ENCODE measurements at regions not wholly inside any gene's neighbourhood (a gene's known extent, or its start where the extent isn't known, plus 50 kb on each side); places are given as distances from the start of the nearest gene placed in this dataset.

DNA sequence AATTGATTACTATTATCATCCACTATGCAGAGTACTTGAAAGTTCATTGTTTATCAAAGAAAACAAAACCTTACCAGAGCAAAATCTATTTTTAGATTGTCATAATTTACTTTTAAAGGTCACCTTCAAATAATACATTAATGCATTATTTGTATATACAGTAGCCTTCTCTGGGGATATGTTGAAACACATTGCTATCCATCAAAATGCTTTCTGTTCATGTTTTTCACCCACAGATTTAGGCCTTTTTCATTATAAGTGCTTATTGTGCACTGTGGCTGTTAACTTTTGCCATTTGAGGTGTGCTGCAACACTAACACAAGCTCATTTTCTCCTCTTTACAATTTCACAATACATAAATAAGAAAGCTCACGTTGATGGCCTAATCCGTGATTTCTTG is 74.1 kb upstream of the ANKRD50 start:
- DNase-seq, result no peak

DNA sequence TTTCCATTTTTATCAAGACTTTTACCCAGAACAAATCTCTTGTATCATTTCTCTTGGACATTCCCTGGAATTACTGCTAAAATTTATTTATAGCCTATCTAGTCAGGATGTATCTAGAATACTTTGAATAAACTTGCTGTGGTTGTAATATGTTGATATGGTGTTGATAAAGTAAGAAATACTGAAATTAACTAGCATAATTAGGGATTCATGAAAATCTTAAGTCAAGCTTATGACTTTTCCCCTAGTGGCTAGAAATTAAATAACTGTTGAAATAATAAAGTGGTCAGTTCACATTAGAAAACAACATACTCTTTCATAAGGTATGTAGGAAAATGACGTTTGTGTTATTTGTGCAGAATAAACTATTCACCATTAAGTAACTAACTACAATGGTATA is 73.1 kb upstream of the ANKRD50 start:
- no peak for DNase-seq

DNA sequence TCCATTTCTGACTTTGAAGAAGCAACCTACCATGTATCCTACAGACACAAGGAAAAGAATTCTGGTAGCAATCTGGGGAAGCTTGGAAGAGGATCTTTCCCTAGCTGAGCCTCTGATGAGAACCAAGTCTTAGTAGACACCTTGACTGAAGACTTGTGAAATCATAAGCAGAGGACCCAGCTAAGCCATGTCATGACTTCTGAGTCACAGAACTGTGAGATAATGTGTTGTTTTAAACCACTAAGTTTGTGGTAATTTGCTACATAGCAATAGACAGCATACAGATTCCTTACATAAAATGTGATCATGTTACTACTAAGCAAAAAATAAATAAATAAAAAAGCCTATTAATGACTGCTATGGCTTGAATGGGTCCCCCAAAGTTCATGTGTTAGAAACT is 71.3 kb upstream of the ANKRD50 start:
- DNase-seq, result no peak

DNA sequence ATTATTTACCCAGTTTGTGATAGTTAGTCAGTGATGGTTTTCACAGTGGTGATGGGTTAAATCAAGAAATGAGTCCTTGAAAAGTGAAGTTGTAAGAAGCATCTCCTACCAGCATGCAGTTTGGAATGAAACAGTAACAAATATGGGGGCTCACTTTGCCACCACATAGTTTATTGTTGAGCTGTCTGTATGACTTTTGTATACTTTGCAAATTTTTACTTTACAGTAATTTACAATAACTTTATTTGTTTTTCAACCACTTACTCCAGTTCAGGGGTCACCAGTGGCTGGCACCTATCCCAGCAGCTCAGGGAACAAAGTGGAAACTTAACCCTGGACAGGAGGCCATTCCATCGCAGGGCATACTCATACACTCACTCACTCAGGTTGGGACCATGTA is 64.5 kb upstream of the ANKRD50 start:
- no peak for DNase-seq

DNA sequence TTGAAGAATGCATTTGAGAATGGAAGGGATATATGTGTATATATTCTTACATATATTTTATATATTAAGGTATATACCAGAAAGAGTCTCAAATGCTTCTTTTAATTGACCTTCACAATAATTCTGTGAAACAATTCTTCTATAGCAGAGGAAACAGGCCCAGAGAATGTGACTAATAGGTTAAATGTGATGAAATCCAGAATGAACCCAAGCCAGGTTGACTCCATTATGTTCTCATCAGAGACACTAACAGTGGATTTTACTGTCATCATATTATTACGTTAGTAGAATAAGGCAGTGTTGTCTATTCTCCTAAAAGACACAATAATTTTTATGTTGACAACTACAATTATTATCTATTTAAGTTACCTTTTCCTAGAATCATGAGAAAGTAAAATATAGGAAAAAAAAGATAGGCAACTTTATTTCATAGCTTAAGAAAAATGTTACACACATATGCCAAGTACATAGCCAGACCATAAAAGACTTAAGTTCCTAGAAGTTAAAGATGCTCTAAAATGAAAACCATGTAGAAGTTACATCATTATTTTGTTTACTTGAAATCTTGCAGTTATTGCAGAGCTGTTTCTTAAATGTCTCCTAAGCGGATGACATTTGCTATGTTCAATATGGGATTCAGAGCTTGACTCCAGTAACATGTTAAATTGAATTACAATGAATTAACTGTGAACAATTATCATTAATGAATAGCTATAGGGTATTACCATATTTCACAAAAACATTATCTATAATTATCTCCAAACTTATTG is 56.2 kb upstream of the ANKRD50 start:
- DNase-seq, result no peak

DNA sequence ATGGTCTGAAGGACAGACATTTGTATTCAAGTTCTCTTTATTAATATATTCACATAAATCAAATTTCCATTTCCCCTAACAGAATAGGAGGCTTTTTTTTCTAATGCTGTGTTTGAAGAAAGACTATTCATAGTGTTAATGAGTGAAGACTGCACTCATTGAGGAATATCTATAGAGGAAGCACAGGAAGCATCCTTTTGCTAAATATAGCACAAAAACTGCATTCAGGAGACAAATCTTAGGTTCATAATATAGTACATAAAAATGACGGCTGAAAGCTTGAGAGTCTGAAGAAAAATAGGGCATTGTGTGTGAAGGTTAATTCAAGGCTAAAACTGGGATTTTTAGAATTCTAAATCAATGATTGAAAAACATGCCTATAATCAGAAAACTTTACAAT is 50.4 kb upstream of the ANKRD50 start:
- no peak for DNase-seq
